ENCODE measurements at regions not wholly inside any gene's neighbourhood (a gene's known extent, or its start where the extent isn't known, plus 50 kb on each side); places are given as distances from the start of the nearest gene placed in this dataset.

DNA sequence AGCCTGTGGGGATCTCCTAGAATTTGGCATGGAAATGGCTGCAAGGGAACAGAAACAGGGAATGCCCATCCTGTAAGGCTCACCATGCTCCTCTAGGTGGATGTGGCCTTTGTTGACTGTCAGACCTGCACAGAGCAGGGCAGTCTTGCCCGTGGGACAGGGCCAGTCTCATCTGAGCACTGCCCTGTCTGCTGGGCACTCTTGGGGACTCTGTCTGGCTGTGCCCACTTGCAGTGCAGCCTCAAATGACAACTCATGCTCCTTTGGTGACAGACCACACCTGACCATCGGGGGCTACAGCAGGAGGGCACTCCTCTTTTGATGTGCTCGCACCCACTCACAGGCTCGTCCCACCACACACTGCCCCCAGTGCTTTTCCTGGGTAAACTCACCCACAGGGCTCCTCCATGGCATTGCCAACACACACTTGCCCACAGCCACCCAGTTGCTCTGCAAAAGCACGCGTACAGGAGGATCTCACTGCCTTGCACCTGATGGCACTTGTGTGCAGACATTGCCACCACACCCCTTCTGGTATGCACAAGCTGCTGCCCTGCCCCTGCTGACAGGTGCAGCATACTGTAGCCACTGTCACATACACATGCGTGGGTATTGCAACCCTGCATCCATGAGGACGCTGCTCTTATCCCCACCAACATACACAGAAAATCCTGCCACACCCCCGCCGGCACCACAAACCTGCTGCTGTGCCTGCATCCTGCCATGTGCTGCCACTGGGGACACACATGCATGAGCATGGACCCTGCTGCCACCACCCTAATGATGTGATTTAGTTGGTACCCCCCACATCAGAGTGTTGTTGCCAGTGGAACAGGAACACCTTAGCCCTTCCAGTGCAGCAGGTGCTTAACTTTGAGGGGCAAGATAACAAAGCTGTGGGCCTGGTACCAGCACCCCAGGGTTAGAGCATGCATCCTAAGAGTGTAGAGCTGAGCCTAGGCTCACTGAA is 100.1 kb upstream of the ARHGEF9 start:
- DNase-seq (ENCODE audit: low spot score), result no peak

DNA sequence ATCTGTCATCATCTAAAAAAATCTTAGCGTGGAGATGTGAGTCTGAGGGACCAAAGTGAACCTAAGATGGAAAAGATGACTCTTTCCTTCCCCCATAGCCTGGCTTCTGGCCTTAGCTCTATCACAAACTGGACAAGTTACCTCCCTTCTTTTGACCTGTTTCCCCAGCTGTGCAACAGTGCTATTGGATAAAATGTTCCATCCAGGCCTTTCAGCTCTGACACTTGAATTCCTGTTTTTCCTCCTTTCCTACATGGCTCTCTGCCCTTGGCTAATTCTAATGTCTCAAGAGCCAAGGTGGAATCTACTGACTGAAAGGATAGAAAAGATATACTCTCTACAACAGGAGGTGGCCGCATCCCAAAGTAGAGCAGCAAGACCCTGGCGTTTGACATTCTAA is 84.5 kb upstream of the ARHGEF9 start:
- no peak for DNase-seq (ENCODE audit: low spot score)

DNA sequence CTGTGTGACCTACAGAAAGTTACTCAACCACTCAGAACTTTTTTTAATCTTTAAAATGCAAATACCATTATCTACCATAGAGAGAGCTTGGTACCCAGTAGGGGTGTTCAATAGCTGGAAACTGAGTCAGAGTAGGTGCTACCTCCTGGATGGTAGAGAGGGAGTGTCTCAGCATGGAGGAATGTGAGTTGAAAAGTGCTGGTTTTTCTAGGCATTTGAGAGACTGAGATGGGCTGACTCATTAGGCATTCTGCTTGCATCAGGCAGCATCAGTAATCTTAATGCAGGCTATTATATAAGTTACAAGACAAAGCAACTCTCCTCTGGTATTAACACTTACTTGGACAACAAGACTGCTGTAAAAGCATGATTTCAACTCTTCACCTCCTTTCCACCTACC is 70.9 kb upstream of the ARHGEF9 start:
- no peak for DNase-seq (ENCODE audit: low spot score)

DNA sequence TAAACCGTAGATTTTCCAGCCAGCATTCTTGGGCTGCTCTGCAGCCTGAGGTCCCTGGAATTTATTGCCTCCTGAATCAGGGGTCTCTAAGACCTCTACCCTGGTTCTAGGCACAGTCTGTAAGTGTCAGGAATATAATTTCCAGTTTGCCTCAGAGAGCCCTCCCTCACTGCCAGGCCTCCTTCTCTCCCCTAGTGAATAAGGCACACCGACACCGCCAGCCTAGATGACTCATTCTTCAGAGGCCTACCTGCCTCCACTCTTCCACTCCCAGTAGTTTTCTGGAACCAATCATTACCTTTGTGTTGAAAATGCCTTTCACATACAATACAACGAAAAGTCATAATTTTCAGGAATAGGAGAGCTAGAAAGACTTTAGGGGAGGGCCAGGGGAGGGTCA is 50.3 kb upstream of the ARHGEF9 start:
- DNase-seq (ENCODE audit: low spot score), result no peak

Measured in D341Med (cell line).